ENCODE measurements at regions not wholly inside any gene's neighbourhood (a gene's known extent, or its start where the extent isn't known, plus 50 kb on each side); places are given as distances from the start of the nearest gene placed in this dataset.

DNA sequence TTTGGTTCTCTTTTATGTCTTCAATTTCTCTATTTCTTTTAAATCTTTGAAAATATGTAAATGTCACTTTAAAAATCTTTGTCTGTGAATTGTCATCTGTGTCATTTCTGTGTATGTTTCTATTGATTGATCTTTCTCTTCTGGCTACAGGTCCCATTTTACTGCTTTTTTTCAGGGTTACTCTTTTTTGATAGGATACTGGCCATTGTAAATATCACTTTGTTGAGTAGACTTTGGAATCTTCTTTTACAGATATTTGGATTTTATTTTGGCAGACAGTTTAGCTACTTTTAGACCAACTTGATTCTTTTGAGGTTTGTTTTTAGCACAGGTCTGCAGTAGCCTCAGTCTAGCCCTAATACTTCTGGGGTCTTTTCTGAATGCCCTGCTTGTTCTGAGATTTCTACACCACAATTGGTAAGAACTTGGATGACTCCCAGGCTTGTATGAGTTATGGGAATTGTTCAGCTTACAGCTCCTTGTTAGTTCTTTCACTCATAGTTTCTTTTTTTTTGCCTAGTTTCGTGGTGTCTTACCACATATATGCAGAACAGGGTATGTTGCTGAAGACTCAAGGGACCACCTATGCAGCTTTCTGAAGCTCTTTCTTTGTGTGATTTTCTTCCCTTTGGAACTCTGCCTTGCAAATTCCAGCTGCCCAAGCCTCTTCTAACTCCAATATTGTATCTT is 122.2 kb downstream of the QPCT start:
- TF ChIP-seq POLR2AphosphoS5 (IDR thresholded peaks at IDR 0.05) (no peak), TAF1 (IDR thresholded peaks at IDR 0.05; ENCODE audit: low read depth) (no peak), SMC3 (conservative IDR thresholded peaks at IDR 0.05; ENCODE audit: poor library complexity) (no peak), REST (IDR thresholded peaks at IDR 0.05; ENCODE audit: borderline replicate concordance) (no peak), RAD21 (conservative IDR thresholded peaks at IDR 0.05) (no peak)
- H3K9me3 ChIP-seq (ENCODE audit: low read length) = no peaks in the 10 kb centered on the region
- H3K4me2 ChIP-seq (ENCODE audit: low read length) = no peak overlapping the region
- H3K27ac ChIP-seq (ENCODE audit: low read length) = no peak overlapping the region
- no peak overlapping the region for H3K4me3 ChIP-seq (ENCODE audit: low read length)
- H3K79me2 ChIP-seq (replicated peaks; ENCODE audit: insufficient read depth, low read length) = no peaks in the 10 kb centered on the region
- H4K20me1 ChIP-seq (ENCODE audit: insufficient read depth) = no peaks in the 10 kb centered on the region
- no peaks in the 10 kb centered on the region for H3F3A ChIP-seq (ENCODE audit: insufficient read depth, low read length, poor library complexity, severe bottlenecking)
- H3K9ac ChIP-seq (ENCODE audit: low read length) = no peak overlapping the region
- H3K36me3 ChIP-seq (ENCODE audit: insufficient read depth, low read length) = no peaks in the 10 kb centered on the region
- no peaks in the 10 kb centered on the region for H3K9me2 ChIP-seq (ENCODE audit: insufficient read depth, low read length)
- no peak overlapping the region for H2AFZ ChIP-seq (ENCODE audit: low read depth, low read length)
- no peaks in the 10 kb centered on the region for H3K27me3 ChIP-seq (ENCODE audit: insufficient read depth, low read depth, low read length)

DNA sequence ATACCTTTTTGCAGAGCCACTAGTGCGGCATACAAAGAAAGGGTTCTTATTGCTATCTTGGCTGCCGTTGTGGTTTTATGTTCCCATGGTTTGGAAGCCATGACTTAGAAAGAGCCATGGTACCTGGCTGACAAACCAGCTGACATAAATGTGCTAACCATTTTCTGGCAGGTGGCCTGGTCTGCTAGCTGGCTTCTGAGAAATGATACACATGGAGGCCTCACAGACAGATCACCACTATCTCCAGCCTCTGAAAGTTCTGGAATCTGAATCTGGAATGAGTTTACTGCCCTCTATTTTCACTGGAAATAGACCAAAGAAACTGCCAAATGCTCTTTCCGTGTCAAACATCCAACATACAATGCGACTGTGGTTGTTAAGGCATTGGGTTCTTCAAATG is 123.7 kb downstream of the QPCT start:
- H3K36me3 ChIP-seq (ENCODE audit: insufficient read depth, low read length) = no peaks in the 10 kb centered on the region
- no peak for TF ChIP-seq EP300 (conservative IDR thresholded peaks at IDR 0.05; ENCODE audit: poor library complexity, severe bottlenecking)
- no peak for TF ChIP-seq CTCF (IDR thresholded peaks at IDR 0.05; ENCODE audit: poor library complexity, severe bottlenecking)
- no peak for TF ChIP-seq TAF1 (IDR thresholded peaks at IDR 0.05; ENCODE audit: low read depth)
- no peak for TF ChIP-seq REST (IDR thresholded peaks at IDR 0.05; ENCODE audit: borderline replicate concordance)
- no peak for TF ChIP-seq RAD21 (conservative IDR thresholded peaks at IDR 0.05)
- no peak for TF ChIP-seq SMC3 (conservative IDR thresholded peaks at IDR 0.05; ENCODE audit: poor library complexity)
- TF ChIP-seq EZH2 (IDR thresholded peaks at IDR 0.05; ENCODE audit: borderline replicate concordance, insufficient read depth, low read length, poor library complexity, severe bottlenecking) = no peak
- TF ChIP-seq MXI1 (conservative IDR thresholded peaks at IDR 0.05; ENCODE audit: poor library complexity, severe bottlenecking) = no peak
- no peak for TF ChIP-seq POLR2AphosphoS5 (IDR thresholded peaks at IDR 0.05)
- no peak overlapping the region for H2AFZ ChIP-seq (ENCODE audit: low read depth, low read length)

More for the DNA sequence above, 123.7 kb downstream of the QPCT start:
- Histone ChIP-seq H3K9ac (ENCODE audit: low read length) (no peak overlapping the region), H3K9me3 (ENCODE audit: low read length) (no peaks in the 10 kb centered on the region), H3K27ac (ENCODE audit: low read length) (no peak overlapping the region), H4K20me1 (ENCODE audit: insufficient read depth) (no peaks in the 10 kb centered on the region), H3K27me3 (ENCODE audit: insufficient read depth, low read depth, low read length) (no peaks in the 10 kb centered on the region), H3K4me2 (ENCODE audit: low read length) (no peak overlapping the region), H3K79me2 (replicated peaks; ENCODE audit: insufficient read depth, low read length) (no peaks in the 10 kb centered on the region), H3K4me3 (ENCODE audit: low read length) (no peak overlapping the region), H3K9me2 (ENCODE audit: insufficient read depth, low read length) (no peaks in the 10 kb centered on the region), H3F3A (ENCODE audit: insufficient read depth, low read length, poor library complexity, severe bottlenecking) (no peaks in the 10 kb centered on the region)
